ENCODE measurements at regions not wholly inside any gene's neighbourhood (a gene's known extent, or its start where the extent isn't known, plus 50 kb on each side); places are given as distances from the start of the nearest gene placed in this dataset.
"Not testable (repeated sequence)": the region's sequence is repeated elsewhere in the genome, so short reads cannot be mapped to it uniquely, and the experiment has no call there.

DNA sequence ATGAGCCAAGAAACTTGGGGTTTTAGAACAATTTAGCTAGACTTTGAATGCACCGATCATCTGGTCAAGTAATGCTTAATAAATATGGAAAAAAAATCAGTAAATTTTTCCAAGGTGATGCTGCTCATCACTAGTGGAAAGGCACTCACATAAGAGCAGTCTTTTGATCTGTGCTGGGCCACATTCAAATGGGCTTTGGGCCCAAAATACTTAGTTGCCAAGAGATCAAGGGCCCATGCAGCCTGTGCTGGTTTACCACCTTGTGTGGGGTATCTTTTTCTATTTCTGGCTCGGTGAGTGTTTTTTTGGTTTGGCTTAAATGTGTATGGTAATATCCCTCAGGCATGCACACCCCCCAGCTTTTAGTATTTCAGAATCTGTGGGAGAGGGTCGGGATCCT, 943.2 kb downstream of the TMTC2 start:
- DNase-seq = no peak

DNA sequence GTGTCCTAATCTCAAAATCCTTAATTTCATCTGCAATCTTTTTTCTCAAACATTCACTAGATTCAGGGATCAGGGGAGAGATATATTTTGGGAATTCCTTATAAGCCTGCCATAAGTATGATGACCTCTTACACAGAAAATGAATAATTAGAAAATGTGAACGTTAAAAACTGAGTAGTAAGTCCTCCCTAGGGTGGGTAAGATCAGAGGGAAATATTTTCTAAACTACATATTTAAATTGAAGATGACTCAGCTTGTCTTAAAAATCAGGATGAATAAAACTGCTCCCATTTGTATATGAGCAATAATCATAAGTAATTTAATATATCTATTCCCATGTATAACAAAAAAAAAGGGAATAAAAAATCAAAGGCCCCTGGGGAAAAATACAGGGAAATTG, 935.5 kb downstream of the TMTC2 start:
- DNase-seq = no peak

DNA sequence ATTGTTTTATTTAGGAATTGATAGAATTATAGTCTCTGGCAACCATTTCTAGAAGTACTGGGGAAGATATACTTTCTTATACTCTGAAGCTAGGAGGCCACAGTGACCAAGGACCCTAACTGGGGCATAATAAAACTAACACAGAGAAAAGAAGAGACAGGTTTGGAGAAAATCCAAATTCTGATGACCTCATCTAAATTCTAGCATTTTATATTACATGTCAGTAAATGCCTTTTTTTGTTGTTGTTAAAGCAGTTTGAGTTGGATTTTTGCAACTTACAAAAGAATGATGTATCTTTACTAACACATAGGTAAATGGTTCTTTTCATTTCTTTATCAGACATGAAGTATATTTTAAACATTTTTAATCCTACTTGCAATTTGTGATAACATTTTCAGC, 933.3 kb downstream of the TMTC2 start:
- DNase-seq = no peak

DNA sequence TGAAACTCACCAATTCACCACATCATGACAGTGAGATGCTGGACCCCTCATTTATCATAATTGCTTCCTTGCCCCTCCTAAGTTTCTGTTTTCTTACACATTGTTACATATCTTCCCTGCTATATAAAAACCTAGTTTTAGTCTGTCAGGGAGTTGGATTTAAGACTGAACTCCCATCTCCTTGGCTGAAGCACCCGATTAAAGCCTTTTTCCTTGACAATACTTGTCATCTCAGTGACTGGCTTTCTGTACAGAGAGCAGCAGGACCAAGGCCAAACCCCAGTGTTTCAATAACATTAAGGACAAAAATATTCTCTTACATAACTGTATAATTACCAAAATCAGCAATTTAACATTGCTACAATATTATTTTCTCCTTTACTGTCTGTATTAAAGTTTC, 928.4 kb downstream of the TMTC2 start:
- no peak for DNase-seq

DNA sequence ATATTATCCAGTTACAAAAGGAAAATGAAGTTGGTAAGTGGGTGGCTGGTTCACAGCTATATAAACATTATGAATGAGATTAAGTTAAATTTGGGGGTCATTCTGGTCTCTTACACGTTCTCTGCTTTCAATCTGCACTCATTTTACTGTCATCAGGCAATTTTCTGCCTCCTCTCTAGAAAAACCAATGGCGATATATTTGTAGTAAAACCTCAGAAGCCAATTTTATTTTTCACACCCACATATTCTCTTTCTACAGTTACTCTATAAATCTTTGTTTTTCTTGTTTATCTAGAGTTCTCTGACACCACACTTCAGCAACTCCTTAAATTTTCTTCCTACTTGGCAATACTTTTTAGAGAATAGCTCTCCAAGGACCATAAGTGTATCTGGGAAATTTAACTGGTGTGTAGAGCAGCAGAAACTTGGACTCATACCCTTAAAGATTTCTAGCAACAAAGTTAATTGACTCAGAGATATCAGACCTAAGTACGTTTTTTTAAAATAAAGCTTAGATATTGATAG, 926.9 kb downstream of the TMTC2 start:
- DNase-seq = no peak

DNA sequence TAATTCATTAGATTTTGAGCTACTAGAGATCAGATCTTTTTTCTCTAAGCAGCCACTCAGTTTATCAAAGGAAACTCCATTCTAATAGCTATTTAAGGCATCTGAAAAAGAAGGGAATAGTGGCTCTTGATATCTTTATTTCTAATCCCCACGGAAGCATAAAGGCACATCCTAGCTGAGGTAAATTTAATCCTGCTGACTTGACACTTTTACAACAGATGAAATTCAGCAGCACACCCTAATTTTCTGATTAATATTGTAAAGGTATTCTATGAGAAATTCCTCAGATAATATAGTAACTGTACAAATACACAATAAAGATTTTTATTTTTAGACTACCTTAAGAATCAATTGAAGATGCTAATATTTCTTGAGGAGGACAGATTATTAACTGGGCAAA, 916.4 kb downstream of the TMTC2 start:
- no peak for DNase-seq

DNA sequence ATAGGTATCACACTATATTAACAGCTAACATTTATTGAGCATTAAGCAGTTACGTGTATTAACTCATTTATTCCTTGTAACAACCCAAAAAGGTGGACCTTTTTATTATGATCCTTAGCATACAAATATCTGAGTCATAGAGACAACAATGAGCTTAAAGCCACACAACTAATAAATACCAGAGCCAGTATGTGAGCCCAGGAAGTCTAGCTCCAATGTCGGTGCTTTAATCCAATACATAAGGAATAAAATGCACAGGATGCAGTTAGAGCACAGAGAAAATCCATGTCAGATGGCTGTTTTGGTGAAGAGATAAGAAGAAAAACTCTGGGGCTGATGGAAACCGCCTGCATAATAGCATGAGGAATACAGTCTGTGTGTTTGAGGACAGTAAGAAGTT, 888.6 kb downstream of the TMTC2 start:
- no peak for DNase-seq

DNA sequence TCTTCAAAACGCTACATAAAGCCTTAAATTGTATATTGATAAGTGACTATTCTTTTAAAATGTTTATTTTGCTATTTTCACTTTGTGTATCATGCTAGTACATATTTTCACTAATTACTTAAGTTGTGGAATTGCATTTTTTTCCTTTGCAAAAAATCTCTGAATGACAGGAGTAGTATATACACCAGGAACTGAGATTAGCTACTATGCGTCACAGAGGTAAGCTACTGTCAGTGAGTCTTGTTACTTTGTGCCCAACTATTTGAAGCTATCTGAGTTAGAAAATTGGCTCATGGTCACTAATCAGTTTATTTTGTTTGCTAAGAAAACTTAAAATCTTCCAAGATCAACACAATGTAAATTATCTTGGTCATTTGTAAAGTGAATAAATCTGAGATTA, 887.4 kb downstream of the TMTC2 start:
- no peak for DNase-seq

DNA sequence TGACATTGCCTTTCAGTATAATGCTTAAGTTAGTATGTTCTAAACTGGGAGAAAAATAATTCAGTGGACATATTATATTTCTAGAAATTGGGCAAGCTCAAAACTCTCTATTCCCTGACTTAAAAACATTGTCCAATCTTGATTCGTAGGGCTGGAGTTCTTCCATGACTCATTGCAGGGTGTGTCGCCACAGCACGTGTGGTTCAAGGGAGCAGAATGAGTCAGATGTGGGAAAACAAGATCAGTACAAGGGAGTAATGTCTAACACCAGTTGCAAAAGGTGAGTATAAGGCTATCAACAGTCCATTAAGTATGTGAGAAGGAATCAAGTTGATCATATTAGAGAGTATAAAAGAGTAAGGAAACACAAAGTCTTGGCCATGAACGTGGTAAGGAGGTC, 887.0 kb downstream of the TMTC2 start:
- DNase-seq = no peak

DNA sequence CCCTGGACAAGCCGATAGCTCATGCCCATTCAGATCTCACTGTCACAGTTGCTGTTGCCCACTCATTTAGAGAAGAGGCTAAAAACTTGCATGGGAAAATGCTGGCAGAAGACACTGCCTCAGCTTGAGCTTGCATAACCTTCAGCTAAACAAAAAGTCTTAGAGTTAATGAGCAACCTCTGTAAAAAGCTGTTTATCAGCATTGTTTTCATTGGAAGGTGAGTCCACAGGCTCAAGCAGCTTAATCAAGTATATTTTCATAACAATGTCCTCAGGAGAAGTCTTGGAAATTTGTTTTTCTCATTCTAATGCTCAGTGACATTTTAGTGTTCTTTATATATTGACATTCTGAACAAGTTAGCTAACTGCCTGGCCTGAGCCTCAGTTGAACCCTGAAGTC, 872.9 kb downstream of the TMTC2 start:
- no peak for DNase-seq

DNA sequence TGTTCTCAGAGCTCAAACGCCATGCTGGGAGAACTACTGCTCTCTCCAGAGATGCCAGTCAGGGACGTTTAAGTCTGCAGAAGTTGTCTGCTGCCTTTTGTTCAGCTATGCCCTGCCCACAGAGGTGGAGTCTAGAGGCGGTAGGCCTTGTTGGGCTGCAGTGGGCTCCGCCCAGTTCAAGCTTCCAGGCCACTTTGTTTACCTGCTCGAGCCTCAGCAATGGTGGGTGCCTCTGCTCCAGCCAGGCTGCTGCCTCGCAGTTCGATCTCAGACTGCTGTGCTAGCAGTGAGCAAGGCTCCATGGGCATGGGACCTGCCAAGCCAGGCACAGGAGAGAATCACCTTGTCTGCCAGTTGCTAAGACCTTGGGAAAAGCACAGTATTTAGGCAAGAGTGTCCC, 869.3 kb downstream of the TMTC2 start:
- not testable (repeated sequence) for DNase-seq

DNA sequence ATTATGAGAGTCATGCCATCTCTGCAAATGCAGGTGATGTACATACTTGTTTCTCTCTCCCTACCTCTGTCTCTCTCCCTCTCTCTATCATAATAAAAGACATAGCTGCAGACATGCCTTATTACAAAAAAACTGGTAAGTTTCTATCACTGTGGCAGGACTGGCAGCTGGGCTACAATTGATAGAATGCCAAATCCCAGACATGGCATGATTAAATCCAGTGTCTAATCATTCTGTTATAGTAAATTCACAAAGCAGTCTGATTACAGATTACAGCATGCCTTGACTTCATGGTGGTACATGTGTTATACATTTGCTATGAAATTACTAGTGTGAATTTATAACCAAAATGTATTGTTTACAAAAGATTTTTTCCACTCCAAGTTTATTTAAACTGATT, 854.7 kb downstream of the TMTC2 start:
- no peak for DNase-seq

DNA sequence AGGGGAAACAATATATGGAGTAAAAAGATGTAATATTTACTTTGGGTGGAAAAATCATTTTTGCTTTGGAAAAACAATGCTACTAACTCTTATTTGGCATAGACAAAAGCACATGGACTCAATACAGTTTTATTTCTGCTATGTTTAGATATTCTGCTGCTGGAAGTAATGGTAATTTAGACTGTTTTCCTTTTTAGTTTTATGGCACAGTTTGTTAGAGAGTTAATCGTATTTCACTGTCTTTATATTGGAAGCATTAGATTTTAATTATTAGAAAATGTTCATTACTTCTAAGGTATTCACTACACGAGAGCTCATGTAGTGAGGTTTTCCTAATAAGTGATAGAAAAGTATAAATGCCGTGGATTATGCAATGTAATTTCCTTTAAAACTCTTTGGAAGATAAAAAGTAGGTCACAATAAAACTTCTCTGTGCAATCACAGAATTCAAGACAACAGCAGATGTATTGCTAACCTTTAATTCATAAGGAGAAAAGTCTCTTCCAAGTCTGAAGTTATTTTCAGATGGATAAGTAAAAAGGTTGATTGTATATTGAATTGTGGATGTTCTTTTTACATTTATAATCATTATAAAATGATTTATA, 851.8 kb downstream of the TMTC2 start:
- no peak for DNase-seq

DNA sequence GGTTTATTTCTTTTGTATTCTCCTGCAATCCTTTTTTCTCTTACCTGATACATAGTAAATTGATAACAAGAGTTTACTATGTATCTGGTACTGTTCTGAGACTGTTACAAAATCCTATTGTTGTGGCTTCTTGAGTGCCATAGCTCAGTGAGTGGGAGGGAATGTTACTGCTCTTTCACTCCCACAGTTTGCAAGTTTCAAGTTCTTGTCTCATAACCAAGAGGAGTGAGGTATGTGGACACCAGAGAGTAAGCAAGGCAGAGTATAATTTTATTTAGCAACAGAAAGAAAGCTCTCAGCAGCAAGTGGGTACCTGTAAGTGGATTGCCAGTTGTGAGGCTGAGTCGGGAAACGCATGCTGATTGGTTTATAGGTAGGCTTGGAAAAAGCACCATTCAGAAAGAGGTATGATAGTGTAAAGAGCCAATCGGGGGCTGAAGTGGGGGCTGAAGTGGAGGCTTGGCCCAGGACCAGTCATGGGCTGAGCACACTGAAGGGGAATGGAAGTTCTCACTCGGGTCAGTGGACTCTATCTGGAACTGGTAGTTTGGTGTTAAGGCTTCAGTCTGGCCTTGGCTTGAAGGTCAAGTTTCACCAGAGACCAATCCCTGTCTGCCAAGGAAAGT, 850.8 kb downstream of the TMTC2 start:
- DNase-seq = no peak

DNA sequence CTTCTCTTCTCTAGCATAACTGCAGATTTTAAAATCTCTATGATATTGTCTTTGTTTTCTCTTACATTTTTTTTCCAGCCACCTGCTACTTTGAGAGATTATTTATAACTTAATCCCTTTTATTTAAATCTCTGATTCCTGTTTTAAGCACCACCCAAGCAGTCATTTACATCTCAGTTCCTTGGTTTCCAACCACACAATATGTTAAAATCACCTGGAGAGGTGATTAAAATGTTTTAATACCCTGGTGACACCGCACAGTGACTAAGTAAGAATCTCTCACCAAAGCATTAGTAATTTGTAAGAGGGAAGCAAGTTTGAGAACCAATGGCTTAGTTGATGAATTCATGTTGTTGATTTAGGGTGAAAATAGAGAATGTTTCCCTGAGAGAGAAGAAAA, 849.8 kb downstream of the TMTC2 start:
- no peak for DNase-seq

DNA sequence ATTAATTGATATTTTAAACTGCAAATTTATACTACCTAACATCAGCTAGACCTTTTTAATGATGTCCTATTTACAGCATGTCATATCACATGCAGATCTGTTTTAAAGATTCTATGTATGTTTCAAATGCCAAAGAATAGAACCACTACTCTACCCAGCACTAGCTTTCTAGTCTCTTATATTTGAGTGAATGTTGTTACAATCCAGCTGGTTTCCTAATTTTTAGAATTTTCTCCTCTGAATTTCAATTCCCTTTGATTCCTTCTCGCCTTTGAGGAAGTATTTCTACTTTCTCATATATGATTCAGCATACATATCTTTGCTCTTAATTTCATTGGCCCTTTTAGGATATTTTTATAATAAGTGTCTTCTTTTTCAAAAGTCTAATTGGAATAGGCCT, 841.9 kb downstream of the TMTC2 start:
- DNase-seq = no peak

DNA sequence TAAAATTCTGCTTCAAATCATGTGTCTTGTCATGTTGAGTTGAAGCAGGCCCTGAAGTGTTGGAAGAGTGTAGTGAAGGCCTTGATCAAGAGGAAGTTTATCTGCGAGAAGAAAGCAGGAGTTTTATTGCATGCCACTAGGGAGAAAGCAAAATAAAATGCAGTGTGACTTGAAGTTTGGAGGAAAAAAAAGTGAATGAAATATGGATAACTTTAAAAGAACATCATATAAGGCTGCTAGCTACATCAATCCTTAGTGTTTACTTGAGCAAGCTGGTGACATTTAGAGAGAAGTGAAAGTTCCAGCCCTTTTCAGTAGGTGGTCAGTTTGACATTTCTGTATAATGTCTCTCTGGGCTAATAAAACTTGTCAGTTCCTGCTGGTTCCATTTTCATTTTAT, 841.1 kb downstream of the TMTC2 start:
- no peak for DNase-seq

DNA sequence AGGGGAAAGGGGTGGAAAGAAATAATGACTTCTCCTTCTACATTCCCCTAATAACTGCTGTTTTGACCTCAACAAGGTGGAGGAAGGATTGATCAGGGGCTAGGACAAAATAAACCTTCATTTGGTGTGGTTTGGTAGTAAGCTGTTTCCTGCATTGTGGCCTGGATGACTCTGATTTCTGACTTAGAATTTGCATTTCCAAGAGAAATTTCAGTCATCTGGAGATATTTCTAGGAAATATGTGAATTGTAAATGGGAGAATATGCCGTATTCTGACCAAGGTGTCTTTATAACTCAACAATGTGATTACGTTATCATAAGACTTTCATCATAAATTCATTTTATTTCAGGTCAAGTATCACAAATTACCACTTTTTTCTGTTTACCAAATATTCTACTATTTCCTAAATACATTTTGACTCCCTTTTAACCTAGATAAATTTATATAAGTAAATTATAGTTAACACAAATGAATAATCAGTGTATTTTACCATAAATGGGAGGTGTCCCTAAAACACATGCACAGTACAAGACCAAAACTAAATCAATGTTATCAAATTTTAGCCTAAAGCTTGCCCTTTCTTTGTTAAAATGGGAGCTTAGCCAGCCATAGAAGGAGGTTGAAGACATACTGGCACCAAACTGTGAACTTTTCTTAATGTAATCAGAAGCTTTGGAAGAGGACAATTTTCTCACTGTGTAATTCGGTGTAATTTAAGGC, 828.8 kb downstream of the TMTC2 start:
- DNase-seq = no peak

DNA sequence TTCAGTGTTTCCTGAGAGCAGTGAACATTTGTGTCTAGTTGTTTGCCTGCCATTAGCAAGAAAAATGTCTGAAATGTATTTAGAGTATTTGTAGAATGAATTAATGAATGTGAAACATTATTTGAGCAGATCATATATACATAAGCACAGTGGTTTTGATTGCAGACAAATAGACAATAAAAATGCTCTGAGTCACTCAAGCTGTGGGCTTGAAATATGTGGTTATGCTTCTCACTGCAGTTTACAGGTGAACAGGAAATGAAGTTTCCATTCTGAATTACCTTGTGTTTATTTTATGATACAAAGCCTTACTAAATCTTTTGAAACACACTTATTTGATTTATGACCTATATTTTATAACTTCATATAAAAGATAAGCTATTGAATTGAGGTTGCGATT, 827.7 kb downstream of the TMTC2 start:
- no peak for DNase-seq

DNA sequence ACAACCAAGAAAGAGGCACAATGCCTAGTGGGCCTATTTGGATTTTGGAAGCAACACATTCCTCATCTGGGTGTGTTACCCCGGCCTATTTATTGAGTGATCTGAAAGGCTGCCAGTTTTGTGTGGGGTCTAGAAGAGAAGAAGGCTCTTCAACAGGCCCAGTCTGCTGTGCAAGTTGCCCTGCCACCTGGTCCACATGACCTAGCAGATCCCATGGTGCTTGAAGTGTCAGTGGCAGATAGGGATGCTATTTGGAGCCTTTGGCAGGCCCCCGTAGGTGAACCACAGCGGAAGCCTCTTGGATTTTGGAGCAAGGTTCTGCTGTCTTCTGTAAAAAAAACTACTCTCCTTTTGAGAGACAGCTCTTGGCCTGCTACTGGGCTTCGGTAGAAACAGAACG, 820.1 kb downstream of the TMTC2 start:
- no peak for DNase-seq

DNA sequence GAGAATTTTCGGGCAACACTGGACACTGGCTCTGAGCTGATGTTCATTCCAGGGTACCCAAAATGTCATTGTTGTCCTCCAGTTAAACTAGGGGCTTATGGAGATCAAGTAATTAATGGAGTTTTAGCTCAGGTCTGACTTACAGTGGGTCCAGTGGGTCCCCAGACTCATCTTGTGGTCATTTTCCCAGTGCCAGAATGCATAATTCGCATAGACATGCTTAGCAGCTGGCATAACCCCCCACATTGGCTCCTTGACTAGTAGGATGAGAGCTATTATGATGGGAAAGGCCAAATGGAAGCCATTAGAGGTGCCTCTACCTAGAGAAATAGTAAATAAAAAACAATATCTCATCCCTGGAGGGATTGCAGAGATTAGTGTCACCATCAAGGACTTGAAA, 818.9 kb downstream of the TMTC2 start:
- no peak for DNase-seq

DNA sequence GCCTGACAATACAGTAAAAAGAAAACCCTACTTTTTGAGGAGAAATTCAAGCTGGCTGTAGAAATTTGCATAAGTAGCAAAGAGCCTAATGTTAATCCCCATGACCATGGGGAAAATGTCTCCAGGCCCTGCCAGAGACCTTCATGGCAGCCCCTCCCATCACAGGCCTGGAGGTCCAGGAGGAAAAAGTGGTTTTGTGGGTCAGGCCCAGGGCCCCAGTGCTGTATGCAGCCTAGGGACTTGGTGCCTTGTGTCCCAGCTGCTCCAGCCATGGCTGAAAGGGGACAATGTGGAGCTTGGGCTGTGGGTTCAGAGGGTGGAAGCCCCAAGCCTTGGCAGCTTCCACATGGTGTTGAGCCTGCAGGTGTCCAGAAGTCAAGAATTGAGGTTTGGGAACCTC, 813.2 kb downstream of the TMTC2 start:
- not testable (repeated sequence) for DNase-seq

DNA sequence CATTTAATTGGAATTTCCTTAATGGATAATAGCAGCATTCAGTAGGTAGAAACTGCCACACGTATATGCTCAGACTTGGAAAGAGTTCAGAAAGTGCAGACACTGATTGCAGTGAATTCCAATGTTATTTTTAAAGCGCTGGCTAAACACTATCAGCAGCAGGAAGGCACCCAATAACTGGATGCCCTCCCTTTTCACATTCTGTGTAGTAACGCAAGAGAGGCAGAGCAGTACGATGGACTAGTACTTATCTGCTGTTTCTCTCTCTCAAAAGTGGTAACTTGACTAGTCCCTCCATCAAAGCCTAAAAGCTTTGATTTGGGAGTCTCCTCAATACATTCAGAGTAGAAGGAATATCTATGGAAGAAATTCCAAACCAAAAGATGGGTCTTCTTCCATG, 791.0 kb downstream of the TMTC2 start:
- no peak for DNase-seq

Measured in amygdala (tissue), 56 donors.